ENCODE measurements at regions not wholly inside any gene's neighbourhood (a gene's known extent, or its start where the extent isn't known, plus 50 kb on each side); places are given as distances from the start of the nearest gene placed in this dataset.

GRCh38 chr12:70149665-70150064 lies 93.6 kb upstream of the CNOT2 start:
- peaks cover 6% of the 10 kb centered on the region for H3K36me3 Mint-ChIP-seq
- DNase-seq (no peak), ATAC-seq (no peak)
- H3K4me3 Mint-ChIP-seq: no peak overlapping the region
- peaks cover 7% of the 10 kb centered on the region for H3K9me3 Mint-ChIP-seq (ENCODE audit: low read depth)
- H3K27me3 Mint-ChIP-seq: peaks cover 19% of the 10 kb centered on the region
- CTCF ChIA-PET: no interaction called here
- H3K27ac Mint-ChIP-seq: no peak overlapping the region
- no peaks in the 10 kb centered on the region for H3K4me1 Mint-ChIP-seq

- H3K36me3 Mint-ChIP-seq: peaks cover 6% of the 10 kb centered on the region
- DNase-seq: no peak
- H3K27me3 Mint-ChIP-seq: peaks cover 19% of the 10 kb centered on the region
- no peak for ATAC-seq
- CTCF ChIA-PET: no interaction called here
- H3K4me3 Mint-ChIP-seq: no peak overlapping the region
- H3K9me3 Mint-ChIP-seq (ENCODE audit: low read depth): peaks cover 9% of the 10 kb centered on the region
- H3K27ac Mint-ChIP-seq: no peak overlapping the region
- H3K4me1 Mint-ChIP-seq: no peaks in the 10 kb centered on the region
Observed at GRCh38 chr12:70150230-70150629, 93.0 kb upstream of the CNOT2 start.

GRCh38 chr12:70151993-70152392 lies 91.2 kb upstream of the CNOT2 start:
- no peak overlapping the region for H3K4me3 Mint-ChIP-seq
- H3K4me1 Mint-ChIP-seq: no peaks in the 10 kb centered on the region
- CTCF ChIA-PET: no interaction called here
- H3K27ac Mint-ChIP-seq: no peak overlapping the region
- DNase-seq (no peak), ATAC-seq (no peak)
- peaks cover 6% of the 10 kb centered on the region for H3K36me3 Mint-ChIP-seq
- peaks cover 15% of the 10 kb centered on the region for H3K27me3 Mint-ChIP-seq
- H3K9me3 Mint-ChIP-seq (ENCODE audit: low read depth): peaks cover 11% of the 10 kb centered on the region

- no peak overlapping the region for H3K27ac Mint-ChIP-seq
- no peaks in the 10 kb centered on the region for H3K4me1 Mint-ChIP-seq
- ATAC-seq (no peak), DNase-seq (no peak)
- H3K27me3 Mint-ChIP-seq: peaks cover 16% of the 10 kb centered on the region
- H3K9me3 Mint-ChIP-seq (ENCODE audit: low read depth): peaks cover 18% of the 10 kb centered on the region
- H3K4me3 Mint-ChIP-seq: no peak overlapping the region
- peaks cover 6% of the 10 kb centered on the region for H3K36me3 Mint-ChIP-seq
- CTCF ChIA-PET: no interaction called here
Observed at GRCh38 chr12:70154087-70154638, 89.1 kb upstream of the CNOT2 start.

GRCh38 chr12:70154960-70155589 lies 88.2 kb upstream of the CNOT2 start:
- Mint-ChIP-seq H3K4me1 (no peaks in the 10 kb centered on the region), H3K27me3 (peaks cover 15% of the 10 kb centered on the region), H3K36me3 (peaks cover 6% of the 10 kb centered on the region), H3K27ac (no peak overlapping the region), H3K9me3 (ENCODE audit: low read depth) (peaks cover 18% of the 10 kb centered on the region), H3K4me3 (no peak overlapping the region)
- no peak for DNase-seq
- CTCF ChIA-PET: no interaction called here
- no peak for ATAC-seq

GRCh38 chr12:70157099-70157498 lies 86.1 kb upstream of the CNOT2 start:
- H3K27me3 Mint-ChIP-seq: peaks cover 9% of the 10 kb centered on the region
- H3K4me3 Mint-ChIP-seq: no peak overlapping the region
- no peak overlapping the region for H3K27ac Mint-ChIP-seq

GRCh38 chr12:70165450-70165849 lies 77.8 kb upstream of the CNOT2 start:
- ATAC-seq (no peak), DNase-seq (no peak)
- H3K27ac Mint-ChIP-seq: no peak overlapping the region
- H3K9me3 Mint-ChIP-seq (ENCODE audit: low read depth): peaks cover 8% of the 10 kb centered on the region
- H3K4me1 Mint-ChIP-seq: no peaks in the 10 kb centered on the region
- H3K36me3 Mint-ChIP-seq: no peaks in the 10 kb centered on the region
- peaks cover 4% of the 10 kb centered on the region for H3K27me3 Mint-ChIP-seq
- H3K4me3 Mint-ChIP-seq: no peak overlapping the region
- CTCF ChIA-PET: no interaction called here

More at GRCh38 chr12:70157099-70157498, 86.1 kb upstream of the CNOT2 start:
- Mint-ChIP-seq H3K4me1 (no peaks in the 10 kb centered on the region), H3K36me3 (peaks cover 6% of the 10 kb centered on the region), H3K9me3 (ENCODE audit: low read depth) (peaks cover 25% of the 10 kb centered on the region)
- CTCF ChIA-PET: no interaction called here
- no peak for DNase-seq
- no peak for ATAC-seq

GRCh38 chr12:70176290-70176689 lies 66.9 kb upstream of the CNOT2 start:
- DNase-seq (no peak), ATAC-seq (no peak)
- CTCF ChIA-PET: no interaction called here

GRCh38 chr12:70177631-70178030 lies 65.6 kb upstream of the CNOT2 start:
- Mint-ChIP-seq H3K4me1 (no peaks in the 10 kb centered on the region), H3K27me3 (no peaks in the 10 kb centered on the region), H3K4me3 (no peak overlapping the region), H3K9me3 (ENCODE audit: low read depth) (no peaks in the 10 kb centered on the region), H3K27ac (no peak overlapping the region), H3K36me3 (no peaks in the 10 kb centered on the region)
- no peak for DNase-seq
- no peak for ATAC-seq
- CTCF ChIA-PET: no interaction called here

More at GRCh38 chr12:70176290-70176689, 66.9 kb upstream of the CNOT2 start:
- H3K36me3 Mint-ChIP-seq: no peaks in the 10 kb centered on the region
- H3K4me1 Mint-ChIP-seq: no peaks in the 10 kb centered on the region
- H3K27me3 Mint-ChIP-seq: no peaks in the 10 kb centered on the region
- H3K27ac Mint-ChIP-seq: no peak overlapping the region
- H3K4me3 Mint-ChIP-seq: no peak overlapping the region
- no peaks in the 10 kb centered on the region for H3K9me3 Mint-ChIP-seq (ENCODE audit: low read depth)

- no peak overlapping the region for H3K4me3 Mint-ChIP-seq
- ATAC-seq (no peak), DNase-seq (no peak)
- H3K36me3 Mint-ChIP-seq: no peaks in the 10 kb centered on the region
- CTCF ChIA-PET: no interaction called here
- no peaks in the 10 kb centered on the region for H3K4me1 Mint-ChIP-seq
- no peaks in the 10 kb centered on the region for H3K27me3 Mint-ChIP-seq
- no peak overlapping the region for H3K27ac Mint-ChIP-seq
- H3K9me3 Mint-ChIP-seq (ENCODE audit: low read depth): no peaks in the 10 kb centered on the region
Observed at GRCh38 chr12:70178038-70178437, 65.2 kb upstream of the CNOT2 start.

- no peaks in the 10 kb centered on the region for H3K4me1 Mint-ChIP-seq
- CTCF ChIA-PET: no interaction called here
- H3K4me3 Mint-ChIP-seq: no peak overlapping the region
- H3K36me3 Mint-ChIP-seq: no peaks in the 10 kb centered on the region
- ATAC-seq (no peak), DNase-seq (no peak)
- H3K9me3 Mint-ChIP-seq (ENCODE audit: low read depth): no peaks in the 10 kb centered on the region
- no peaks in the 10 kb centered on the region for H3K27me3 Mint-ChIP-seq
- no peak overlapping the region for H3K27ac Mint-ChIP-seq
Observed at GRCh38 chr12:70180130-70180529, 63.1 kb upstream of the CNOT2 start.

GRCh38 chr12:70185301-70185700 lies 57.9 kb upstream of the CNOT2 start:
- H3K27me3 Mint-ChIP-seq: peaks cover 3% of the 10 kb centered on the region
- H3K4me1 Mint-ChIP-seq: no peaks in the 10 kb centered on the region
- H3K27ac Mint-ChIP-seq: no peak overlapping the region
- CTCF ChIA-PET: no interaction called here
- H3K9me3 Mint-ChIP-seq (ENCODE audit: low read depth): no peaks in the 10 kb centered on the region
- no peak for ATAC-seq
- H3K36me3 Mint-ChIP-seq: no peaks in the 10 kb centered on the region
- no peak for DNase-seq
- no peak overlapping the region for H3K4me3 Mint-ChIP-seq

GRCh38 chr12:70186436-70186835 lies 56.8 kb upstream of the CNOT2 start:
- CTCF ChIA-PET: no interaction called here
- peaks cover 3% of the 10 kb centered on the region for H3K27me3 Mint-ChIP-seq
- no peak for ATAC-seq
- no peak overlapping the region for H3K27ac Mint-ChIP-seq
- no peaks in the 10 kb centered on the region for H3K9me3 Mint-ChIP-seq (ENCODE audit: low read depth)
- H3K4me1 Mint-ChIP-seq: no peaks in the 10 kb centered on the region
- H3K36me3 Mint-ChIP-seq: no peaks in the 10 kb centered on the region
- H3K4me3 Mint-ChIP-seq: no peak overlapping the region
- no peak for DNase-seq

GRCh38 chr12:70190262-70191010 lies 52.8 kb upstream of the CNOT2 start:
- peaks cover 10% of the 10 kb centered on the region for H3K27me3 Mint-ChIP-seq
- H3K36me3 Mint-ChIP-seq: no peaks in the 10 kb centered on the region
- DNase-seq: no peak
- H3K4me1 Mint-ChIP-seq: no peaks in the 10 kb centered on the region
- no peak overlapping the region for H3K27ac Mint-ChIP-seq
- CTCF ChIA-PET: no interaction called here
- H3K4me3 Mint-ChIP-seq: no peak overlapping the region
- no peak for ATAC-seq
- no peaks in the 10 kb centered on the region for H3K9me3 Mint-ChIP-seq (ENCODE audit: low read depth)
